H1 (cell line): ENCODE measurements at regions not wholly inside any gene's neighbourhood (a gene's known extent, or its start where the extent isn't known, plus 50 kb on each side); places are given as distances from the start of the nearest gene placed in this dataset.

Source experiments
- CTCF ChIA-PET: fragments of 300-600 bp; sonication (Branson Sonifier 250); formaldehyde crosslinking; loops from one replicate; lab custom pipeline; 2021; ENCODE audit not compliant: partially characterized antibody; lab: Charles Lee
- POLR2A ChIA-PET: fragments of 300-600 bp; sonication (Branson Sonifier 250); formaldehyde crosslinking; loops from one replicate; lab custom pipeline; 2021; ENCODE audit warnings: inconsistent platforms; ENCODE audit not compliant: partially characterized antibody; lab: Charles Lee
- DNase-seq, 2 experiments: peaks; one replicate each; pipeline versions ENCODE4 v3.0.0 to v3.0.0-alpha.2; 2010 to 2022; ENCODE audit warnings: low spot score in 2 of 2, low read depth in 1 of 2, mixed read lengths in 1 of 2
- FAIRE-seq: peaks from 2 replicates; lab custom pipeline; 2011; peaks lifted over from hg19 to GRCh38; lab: Jason Lieb, UNC
- H2AFZ ChIP-seq: 2 replicates; pipeline ENCODE4 v1.8.1; 2012; ENCODE audit warnings: low read length, inconsistent platforms
- H2AK5ac ChIP-seq: 2 replicates; pipeline ENCODE4 v1.6.1; 2013; ENCODE audit warnings: low read depth, low read length
- H2BK120ac ChIP-seq: replicated peaks from 2 replicates; pipeline ENCODE3; 2013; ENCODE audit warnings: low read depth, low read length, inconsistent platforms
- H2BK12ac ChIP-seq: 2 replicates; pipeline ENCODE4 v1.6.1; 2013; ENCODE audit warnings: low read depth, low read length
- H2BK15ac ChIP-seq: 2 replicates; pipeline ENCODE4 v1.6.1; 2013; ENCODE audit warnings: low read length
- H2BK20ac ChIP-seq: 2 replicates; pipeline ENCODE4 v1.6.1; 2013; ENCODE audit warnings: low read length
- H2BK5ac ChIP-seq: 2 replicates; pipeline ENCODE4 v1.6.1; 2013; ENCODE audit warnings: low read depth, low read length
- H3K14ac ChIP-seq: 2 replicates; pipeline ENCODE4 v1.6.1; 2013; ENCODE audit warnings: inconsistent platforms; ENCODE audit not compliant: insufficient read length
- H3K18ac ChIP-seq: 2 replicates; pipeline ENCODE4 v1.6.1; 2013; ENCODE audit warnings: low read length; ENCODE audit errors: extremely low read depth
- H3K23ac ChIP-seq: 2 replicates; pipeline ENCODE4 v1.6.1; 2013; ENCODE audit warnings: inconsistent platforms; ENCODE audit not compliant: insufficient read length
- H3K23me2 ChIP-seq: 2 replicates; pipeline ENCODE4 v1.6.1; 2013; ENCODE audit warnings: low read depth, low read length
- H3K27ac ChIP-seq: 2 replicates; pipeline ENCODE4 v1.6.1; 2011; ENCODE audit warnings: low read depth, low read length, inconsistent platforms
- H3K27me3 ChIP-seq, 4 experiments: replicated peaks in 1 of 4; 1 replicate in 1 of 4; 2 replicates in 3 of 4; pipeline versions ENCODE4 v1.6.1 to v1.8.1; 2011 to 2013; ENCODE audit warnings: low read length in 3 of 4, mild to moderate bottlenecking in 3 of 4, inconsistent platforms in 2 of 4, mixed read lengths in 2 of 4, moderate library complexity in 1 of 4; ENCODE audit not compliant: control insufficient read depth in 3 of 4, insufficient read depth in 3 of 4; ENCODE audit errors: extremely low read depth in 1 of 4
- H3K36me3 ChIP-seq, 4 experiments: 2 replicates each; pipeline versions ENCODE4 v1.6.1 to v1.8.1; 2011 to 2013; ENCODE audit warnings: mild to moderate bottlenecking in 4 of 4, low read length in 3 of 4, moderate library complexity in 2 of 4, control low read depth in 1 of 4, inconsistent platforms in 1 of 4; ENCODE audit not compliant: insufficient read depth in 4 of 4, control insufficient read depth in 2 of 4
- H3K4ac ChIP-seq: replicated peaks from 2 replicates; pipeline ENCODE3; 2013; ENCODE audit warnings: low read length, low read depth, mixed read lengths, inconsistent platforms; ENCODE audit not compliant: insufficient read length
- H3K4me1 ChIP-seq, 4 experiments: replicated peaks in 1 of 4; 1 replicate in 1 of 4; 2 replicates in 3 of 4; pipeline versions ENCODE4 v1.6.1 to v1.8.1; 2011 to 2013; ENCODE audit warnings: low read length in 3 of 4, inconsistent platforms in 2 of 4, mixed read lengths in 1 of 4; ENCODE audit not compliant: insufficient read depth in 4 of 4, control insufficient read depth in 3 of 4
- H3K4me2 ChIP-seq, 2 experiments: 2 replicates each; pipeline versions ENCODE4 v1.6.1 to v1.8.1; 2011 to 2013; ENCODE audit warnings: low read depth in 2 of 2, low read length in 2 of 2, control low read depth in 1 of 2, inconsistent platforms in 1 of 2, mild to moderate bottlenecking in 1 of 2; ENCODE audit not compliant: insufficient read depth in 1 of 2
- H3K4me3 ChIP-seq, 4 experiments: fragments of 200-600, 300-600 bp in 1 of 4; sonication (generic), shearing (Covaris generic), sonication (Bioruptor Twin) in 1 of 4; 2 replicates each; pipeline versions ENCODE4 v1.5.1 to v1.8.1; 2011 to 2016; ENCODE audit warnings: low read length in 4 of 4, low read depth in 3 of 4, control low read depth in 2 of 4, inconsistent platforms in 2 of 4, mild to moderate bottlenecking in 2 of 4, mixed read lengths in 1 of 4, moderate library complexity in 1 of 4; ENCODE audit not compliant: insufficient read depth in 2 of 4; ENCODE audit errors: extremely low read depth in 1 of 4
- H3K56ac ChIP-seq: replicated peaks from 2 replicates; pipeline ENCODE3; 2013; ENCODE audit warnings: low read depth, mild to moderate bottlenecking, mixed read lengths, low read length, inconsistent platforms; ENCODE audit not compliant: insufficient read length
- H3K79me1 ChIP-seq: 2 replicates; pipeline ENCODE4 v1.6.1; 2013; ENCODE audit warnings: low read depth, low read length, control low read depth
- H3K79me2 ChIP-seq, 2 experiments: 2 replicates each; pipeline versions ENCODE4 v1.6.1 to v1.8.1; 2012 to 2013; ENCODE audit warnings: low read length in 2 of 2, mild to moderate bottlenecking in 2 of 2, inconsistent platforms in 1 of 2; ENCODE audit not compliant: insufficient read depth in 2 of 2, control insufficient read depth in 1 of 2
- H3K9ac ChIP-seq, 4 experiments: replicated peaks in 1 of 4; 1 replicate in 1 of 4; 2 replicates in 3 of 4; pipeline versions ENCODE4 v1.6.1 to v1.8.1; 2011 to 2013; ENCODE audit warnings: low read depth in 3 of 4, low read length in 3 of 4, control low read depth in 2 of 4, mild to moderate bottlenecking in 2 of 4, moderate library complexity in 2 of 4, inconsistent platforms in 1 of 4; ENCODE audit errors: extremely low read depth in 1 of 4
- H3K9me3 ChIP-seq, 2 experiments: 2 replicates each; pipeline versions ENCODE4 v1.6.1 to v1.8.1; 2012 to 2013; ENCODE audit warnings: mild to moderate bottlenecking in 2 of 2, moderate library complexity in 2 of 2, control low read depth in 1 of 2, inconsistent platforms in 1 of 2, low read depth in 1 of 2, low read length in 1 of 2, mixed read lengths in 1 of 2; ENCODE audit not compliant: insufficient read depth in 2 of 2
- H4K20me1 ChIP-seq, 2 experiments: replicated peaks in 1 of 2; 2 replicates each; pipeline versions ENCODE3 to v1.8.1; 2011 to 2013; ENCODE audit warnings: inconsistent platforms in 2 of 2, low read length in 2 of 2, mild to moderate bottlenecking in 1 of 2; ENCODE audit not compliant: insufficient read depth in 2 of 2, control insufficient read depth in 1 of 2
- H4K5ac ChIP-seq: 2 replicates; pipeline ENCODE4 v1.6.1; 2013; ENCODE audit warnings: low read length, low read depth, mixed read lengths, inconsistent platforms; ENCODE audit not compliant: insufficient read length
- H4K8ac ChIP-seq: 2 replicates; pipeline ENCODE4 v1.8.0; 2013; ENCODE audit warnings: mild to moderate bottlenecking, moderate library complexity, low read length, inconsistent platforms; ENCODE audit not compliant: insufficient read depth; ENCODE audit errors: extremely low read depth
- H4K91ac ChIP-seq: replicated peaks from 2 replicates; pipeline ENCODE3; 2013; ENCODE audit warnings: low read length, mixed read lengths, inconsistent platforms; ENCODE audit not compliant: insufficient read length
- BCL11A ChIP-seq, 2 experiments: IDR thresholded peaks; one replicate each; pipeline ENCODE4 v1.6.1; 2011; ENCODE audit warnings: low read depth in 2 of 2, low read length in 2 of 2, mild to moderate bottlenecking in 2 of 2
- BRCA1 ChIP-seq: IDR thresholded peaks from 2 replicates; pipeline ENCODE4 v1.6.1; 2012; ENCODE audit warnings: low read depth, low read length, improper control_type of control experiment
- CBX8 ChIP-seq: fragments of 300-800, 300-1000 bp; sonication (generic); IDR thresholded peaks from 2 replicates; pipeline ENCODE4 v1.7.1; 2016; ENCODE audit warnings: low read depth, low read length, borderline replicate concordance
- CTBP2 ChIP-seq: IDR thresholded peaks from 2 replicates; pipeline ENCODE4 v1.7.0; 2011; ENCODE audit warnings: borderline replicate concordance, mild to moderate bottlenecking, moderate library complexity, mixed read lengths, low read length; ENCODE audit not compliant: insufficient read depth, insufficient read length
- JUND ChIP-seq: IDR thresholded peaks from 2 replicates; pipeline ENCODE4 v1.6.1; 2011; ENCODE audit warnings: mild to moderate bottlenecking, improper control_type of control experiment, low read length
- KDM5A ChIP-seq: fragments of 200-600 bp; IDR thresholded peaks from 2 replicates; pipeline ENCODE4 v1.7.1; 2012; ENCODE audit warnings: mild to moderate bottlenecking, low read length, inconsistent platforms, mixed read lengths
- POU5F1 ChIP-seq: IDR thresholded peaks from 2 replicates; pipeline ENCODE4 v1.6.1; 2011; ENCODE audit warnings: low read depth, mild to moderate bottlenecking, low read length, moderate library complexity
- ZNF274 ChIP-seq: IDR thresholded peaks from 2 replicates; pipeline ENCODE4 v1.7.0; 2012; ENCODE audit warnings: low read length, borderline replicate concordance; ENCODE audit errors: extremely low read depth
- WGBS, 2 experiments: shearing (Covaris generic) in 1 of 2; methylation state at CpG; one replicate each; pipeline versions ENCODE4 v1.1.6 to v1.1.7; 2013 to 2015; ENCODE audit warnings: low lambda C conversion rate in 2 of 2, mixed read lengths in 2 of 2, inconsistent platforms in 1 of 2, low coverage in 1 of 2, missing lambda C conversion rate in 1 of 2; ENCODE audit not compliant: insufficient replicate concordance in 2 of 2, insufficient coverage in 1 of 2, insufficient read length in 1 of 2; ENCODE audit errors: extremely low coverage in 1 of 2, missing lambda C conversion rate in 1 of 2; 5-methylcytosine and 5-hydroxymethylcytosine counted together

- Histone ChIP-seq H3K9me3 (no peaks in the 10 kb centered on the region), H3K79me2 (no peaks in the 10 kb centered on the region), H4K8ac (no peak overlapping the region), H3K36me3 (no peaks in the 10 kb centered on the region), H2BK120ac (no peak overlapping the region), H3K4ac (no peak overlapping the region), H2AFZ (no peak overlapping the region), H2AK5ac (0 out of 2 replicates have a peak overlapping the region, but pooled peaks have one; percentile 56), H4K91ac (no peak overlapping the region), H3K4me3 (no peak overlapping the region), H3K4me2 (no peak overlapping the region; a peak in 1 of 4 replicates), H4K20me1 (no peaks in the 10 kb centered on the region), H3K27ac (no peak overlapping the region), H3K27me3 (peaks cover 0 to 2% (median 0%) of the 10 kb centered on the region in 4 experiments; a peak in 1 of 7 replicates), H2BK5ac (peak overlapping the region; percentile 1; the same call in 1 of the 2 replicates), H3K56ac (no peak overlapping the region), H3K14ac (no peak overlapping the region), H3K79me1 (no peaks in the 10 kb centered on the region), H2BK12ac (peak overlapping the region; percentile 33; the same call in 1 of the 2 replicates), H3K23me2 (no peaks in the 10 kb centered on the region), H4K5ac (no peak overlapping the region), H3K4me1 (peaks cover 3 to 26% (median 17%) of the 10 kb centered on the region in 4 experiments), H3K23ac (no peak overlapping the region), H3K18ac (no peak overlapping the region), H3K9ac (no peak overlapping the region), H2BK20ac (0 out of 2 replicates have a peak overlapping the region, but pooled peaks have one; percentile 18), H2BK15ac (no peak overlapping the region)
- no peak for TF ChIP-seq POU5F1
- TF ChIP-seq CTBP2: no peak
- TF ChIP-seq ZNF274: no peak
- no peak for TF ChIP-seq BRCA1
- no peak for TF ChIP-seq BCL11A (IDR thresholded peaks at IDR 0.05; ENCODE audit: low read depth in 2 of 2, low read length in 2 of 2)
- TF ChIP-seq JUND: no peak
- TF ChIP-seq CBX8: no peak
- no peak for TF ChIP-seq KDM5A
- ChIA-PET POLR2A (no interaction called here), CTCF (interaction anchor here (0.9 to 2.5 kb wide), 3 partner anchors 23 to 33 kb away, joined by 3 to 6 read pairs (median 3); no protein-coding TSS in a partner anchor)
- no peak for DNase-seq
- FAIRE-seq: no peak
- WGBS, 2 experiments: 81% methylated on average over 3 of the region's 3 CpGs; no CpG with 5 or more reads in 1 of the 2 experiments
Observed at GRCh38 chr6:165817148-165817547, 154.1 kb upstream of the PDE10A start.
